PFSK-1 (cell line): ENCODE measurements at regions not wholly inside any gene's neighbourhood (a gene's known extent, or its start where the extent isn't known, plus 50 kb on each side); places are given as distances from the start of the nearest gene placed in this dataset.

Experiments used
- FOXP2 ChIP-seq: optimal IDR thresholded peaks from 2 replicates; pipeline ENCODE3; 2011; ENCODE audit warnings: borderline replicate concordance, control low read depth, inconsistent platforms; ENCODE audit not compliant: insufficient read depth; ENCODE audit errors: extremely low read length, extremely low read depth
- POLR2AphosphoS5 ChIP-seq: IDR thresholded peaks from 2 replicates; pipeline ENCODE4 v1.6.1; 2012; ENCODE audit warnings: low read depth, mild to moderate bottlenecking, control low read depth, low read length, moderate library complexity
- REST ChIP-seq, 2 experiments: IDR thresholded peaks; 2 replicates each; pipeline versions ENCODE4 v1.6.1 to v1.8.0; 2011 to 2012; ENCODE audit warnings: low read depth in 2 of 2, low read length in 2 of 2, control low read depth in 1 of 2, inconsistent platforms in 1 of 2, mild to moderate bottlenecking in 1 of 2, moderate library complexity in 1 of 2; ENCODE audit not compliant: insufficient read depth in 1 of 2
- SIN3A ChIP-seq: IDR thresholded peaks from 2 replicates; pipeline ENCODE4 v1.6.1; 2012; ENCODE audit warnings: mild to moderate bottlenecking, low read length, moderate library complexity, borderline replicate concordance; ENCODE audit not compliant: insufficient read depth
- TAF1 ChIP-seq: IDR thresholded peaks from 2 replicates; pipeline ENCODE4 v1.6.1; 2012; ENCODE audit warnings: low read length, control low read depth, borderline replicate concordance; ENCODE audit not compliant: insufficient read depth

GRCh38 chr1:232503497-232503896 lies 126.4 kb downstream of the SIPA1L2 start:
- TF ChIP-seq REST (IDR thresholded peaks at IDR 0.05; ENCODE audit: insufficient read depth in 1 of 2, low read depth in 2 of 2, low read length in 2 of 2) (no peak), POLR2AphosphoS5 (no peak), TAF1 (no peak), SIN3A (no peak), FOXP2 (no peak)
